ENCODE measurements at regions not wholly inside any gene's neighbourhood (a gene's known extent, or its start where the extent isn't known, plus 50 kb on each side); places are given as distances from the start of the nearest gene placed in this dataset.
"Not testable (repeated sequence)": the region's sequence is repeated elsewhere in the genome, so short reads cannot be mapped to it uniquely, and the experiment has no call there.

- DNase-seq (ENCODE audit: low read depth) = no peak
Observed at GRCh38 chr5:117801583-117801982, 1186.8 kb downstream of the DTWD2 start.

GRCh38 chr5:117800261-117800660 lies 1188.1 kb downstream of the DTWD2 start:
- DNase-seq (ENCODE audit: low read depth) = no peak

- no peak for DNase-seq (ENCODE audit: low read depth)
Observed at GRCh38 chr5:117794847-117795246, 1193.5 kb downstream of the DTWD2 start.

- no peak for DNase-seq (ENCODE audit: low read depth)
Observed at GRCh38 chr5:117793963-117794362, 1194.4 kb downstream of the DTWD2 start.

- no peak for DNase-seq (ENCODE audit: low read depth)
Observed at GRCh38 chr5:117792476-117792875, 1195.9 kb downstream of the DTWD2 start.

GRCh38 chr5:117788596-117788995 lies 1199.8 kb downstream of the DTWD2 start:
- DNase-seq (ENCODE audit: low read depth) = no peak

GRCh38 chr5:117779171-117779570 lies 1204.5 kb upstream of the SEMA6A start:
- DNase-seq (ENCODE audit: low read depth) = no peak

- DNase-seq (ENCODE audit: low read depth) = no peak
Observed at GRCh38 chr5:117776977-117777376, 1202.4 kb upstream of the SEMA6A start.

- DNase-seq (ENCODE audit: low read depth) = no peak
Observed at GRCh38 chr5:117769877-117770276, 1195.3 kb upstream of the SEMA6A start.

GRCh38 chr5:117763271-117763670 lies 1188.6 kb upstream of the SEMA6A start:
- DNase-seq (ENCODE audit: low read depth) = no peak

GRCh38 chr5:117761186-117761585 lies 1186.6 kb upstream of the SEMA6A start:
- no peak for DNase-seq (ENCODE audit: low read depth)

GRCh38 chr5:117759849-117760499 lies 1185.4 kb upstream of the SEMA6A start:
- DNase-seq (ENCODE audit: low read depth) = no peak

- DNase-seq (ENCODE audit: low read depth) = no peak
Observed at GRCh38 chr5:117752403-117752802, 1177.8 kb upstream of the SEMA6A start.

- DNase-seq (ENCODE audit: low read depth) = no peak
Observed at GRCh38 chr5:117748336-117748735, 1173.7 kb upstream of the SEMA6A start.

GRCh38 chr5:117743337-117743736 lies 1168.7 kb upstream of the SEMA6A start:
- no peak for DNase-seq (ENCODE audit: low read depth)

GRCh38 chr5:117741655-117742206 lies 1167.1 kb upstream of the SEMA6A start:
- DNase-seq (ENCODE audit: low read depth) = no peak

- DNase-seq (ENCODE audit: low read depth) = no peak
Observed at GRCh38 chr5:117740268-117740667, 1165.6 kb upstream of the SEMA6A start.

GRCh38 chr5:117738571-117738970 lies 1163.9 kb upstream of the SEMA6A start:
- DNase-seq (ENCODE audit: low read depth) = no peak

GRCh38 chr5:117736698-117737097 lies 1162.1 kb upstream of the SEMA6A start:
- DNase-seq (ENCODE audit: low read depth) = no peak

GRCh38 chr5:117734056-117734455 lies 1159.4 kb upstream of the SEMA6A start:
- no peak for DNase-seq (ENCODE audit: low read depth)

GRCh38 chr5:117733051-117733450 lies 1158.4 kb upstream of the SEMA6A start:
- no peak for DNase-seq (ENCODE audit: low read depth)

- DNase-seq (ENCODE audit: low read depth) = no peak
Observed at GRCh38 chr5:117732264-117732663, 1157.6 kb upstream of the SEMA6A start.

- no peak for DNase-seq (ENCODE audit: low read depth)
Observed at GRCh38 chr5:117731446-117731845, 1156.8 kb upstream of the SEMA6A start.

- not testable (repeated sequence) for DNase-seq (ENCODE audit: low read depth)
Observed at GRCh38 chr5:117720784-117721183, 1146.2 kb upstream of the SEMA6A start.
